ENCODE measurements at regions not wholly inside any gene's neighbourhood (a gene's known extent, or its start where the extent isn't known, plus 50 kb on each side); places are given as distances from the start of the nearest gene placed in this dataset.

DNA sequence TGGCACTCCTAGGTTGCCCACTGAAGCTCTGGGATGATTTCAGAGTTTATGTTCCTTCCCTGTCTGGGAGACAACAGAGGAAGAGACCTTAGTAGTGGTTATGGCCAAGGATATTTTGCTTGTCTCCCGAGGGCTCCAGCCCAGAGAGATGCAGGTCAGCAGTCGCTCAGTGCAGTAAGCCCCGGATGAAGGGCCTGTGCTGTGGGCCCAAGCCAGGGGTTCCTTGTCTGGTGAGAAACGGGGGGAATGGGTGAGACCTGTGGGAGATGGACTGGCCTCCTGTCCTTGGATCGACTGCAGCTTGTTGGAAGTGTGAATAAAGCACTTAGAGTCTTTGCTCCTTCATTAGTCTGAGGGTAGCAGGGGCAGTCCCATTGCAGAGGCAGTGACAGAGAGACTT lies 260.7 kb upstream of the RIOK2 start:
- Mint-ChIP-seq H3K27me3 (no peaks in the 10 kb centered on the region), H3K4me1 (no peaks in the 10 kb centered on the region), H3K36me3 (ENCODE audit: low read depth) (peaks cover 3% of the 10 kb centered on the region), H3K9me3 (peaks cover 15% of the 10 kb centered on the region), H3K4me3 (no peak overlapping the region), H3K27ac (no peak overlapping the region)
- TF ChIP-seq, protein P1, sequence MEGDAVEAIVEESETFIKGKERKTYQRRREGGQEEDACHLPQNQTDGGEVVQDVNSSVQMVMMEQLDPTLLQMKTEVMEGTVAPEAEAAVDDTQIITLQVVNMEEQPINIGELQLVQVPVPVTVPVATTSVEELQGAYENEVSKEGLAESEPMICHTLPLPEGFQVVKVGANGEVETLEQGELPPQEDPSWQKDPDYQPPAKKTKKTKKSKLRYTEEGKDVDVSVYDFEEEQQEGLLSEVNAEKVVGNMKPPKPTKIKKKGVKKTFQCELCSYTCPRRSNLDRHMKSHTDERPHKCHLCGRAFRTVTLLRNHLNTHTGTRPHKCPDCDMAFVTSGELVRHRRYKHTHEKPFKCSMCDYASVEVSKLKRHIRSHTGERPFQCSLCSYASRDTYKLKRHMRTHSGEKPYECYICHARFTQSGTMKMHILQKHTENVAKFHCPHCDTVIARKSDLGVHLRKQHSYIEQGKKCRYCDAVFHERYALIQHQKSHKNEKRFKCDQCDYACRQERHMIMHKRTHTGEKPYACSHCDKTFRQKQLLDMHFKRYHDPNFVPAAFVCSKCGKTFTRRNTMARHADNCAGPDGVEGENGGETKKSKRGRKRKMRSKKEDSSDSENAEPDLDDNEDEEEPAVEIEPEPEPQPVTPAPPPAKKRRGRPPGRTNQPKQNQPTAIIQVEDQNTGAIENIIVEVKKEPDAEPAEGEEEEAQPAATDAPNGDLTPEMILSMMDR (IDR thresholded peaks at IDR 0.05) = no peak
- intact Hi-C loops (cut with micrococcal nuclease) = no loop called here
- ChIA-PET CTCF (no interaction called here), POLR2A (no interaction called here)
- DNase-seq (no peak), ATAC-seq (ENCODE audit: low read depth) (no peak)

DNA sequence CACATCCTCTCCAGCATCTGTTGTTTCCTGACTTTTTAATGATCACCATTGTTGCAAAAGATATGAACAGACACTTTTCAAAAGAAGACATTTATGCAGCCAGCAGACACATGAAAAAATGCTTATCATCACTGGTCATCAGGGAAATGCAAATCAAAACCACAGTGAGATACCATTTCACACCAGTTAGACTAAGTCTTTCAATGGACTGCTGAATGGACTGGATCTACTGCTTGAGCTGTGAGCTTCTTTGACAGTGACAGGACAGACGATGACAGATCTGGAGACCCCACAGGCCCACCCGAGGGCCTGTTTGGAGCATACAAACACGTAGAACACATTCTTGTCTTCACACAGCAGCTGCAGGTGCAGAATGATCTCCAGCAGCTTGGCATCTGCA lies 266.1 kb upstream of the RIOK2 start:
- no peak overlapping the region for H3K27ac Mint-ChIP-seq
- peaks cover 10% of the 10 kb centered on the region for H3K9me3 Mint-ChIP-seq
- no peaks in the 10 kb centered on the region for H3K27me3 Mint-ChIP-seq
- no peak for DNase-seq
- CTCF ChIA-PET = no interaction called here
- TF ChIP-seq, protein P1 (IDR thresholded peaks at IDR 0.05) = no peak
- POLR2A ChIA-PET = no interaction called here
- no peaks in the 10 kb centered on the region for H3K36me3 Mint-ChIP-seq (ENCODE audit: low read depth)
- no peak overlapping the region for H3K4me3 Mint-ChIP-seq
- intact Hi-C loops (cut with micrococcal nuclease) = no loop called here
- ATAC-seq (ENCODE audit: low read depth) = no peak
- H3K4me1 Mint-ChIP-seq = no peaks in the 10 kb centered on the region

DNA sequence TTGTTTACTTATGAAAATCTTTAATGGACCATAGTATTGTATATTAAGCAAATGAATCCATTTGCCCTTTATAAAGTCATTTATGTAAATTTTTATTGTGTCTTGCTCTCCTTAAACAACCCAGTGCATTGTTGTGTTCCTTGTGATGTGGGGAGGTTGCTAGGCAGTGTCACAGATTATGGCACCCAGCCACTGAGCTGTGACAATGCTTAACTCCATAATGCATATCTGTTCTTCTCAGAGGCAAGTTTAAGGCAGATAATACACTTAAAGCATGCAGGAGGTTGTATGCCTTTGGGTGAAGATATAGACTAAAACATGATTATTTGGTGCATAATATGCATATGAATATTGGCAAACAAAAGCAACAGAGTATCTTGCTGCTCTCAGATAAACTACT lies 269.6 kb upstream of the RIOK2 start:
- TF ChIP-seq, protein P1 (IDR thresholded peaks at IDR 0.05) = no peak
- intact Hi-C loops (cut with micrococcal nuclease) = no loop called here
- Mint-ChIP-seq H3K9me3 (no peaks in the 10 kb centered on the region), H3K27ac (no peak overlapping the region), H3K4me1 (no peaks in the 10 kb centered on the region), H3K27me3 (no peaks in the 10 kb centered on the region), H3K4me3 (no peak overlapping the region), H3K36me3 (ENCODE audit: low read depth) (no peaks in the 10 kb centered on the region)
- ATAC-seq (ENCODE audit: low read depth) = no peak
- POLR2A ChIA-PET = no interaction called here
- CTCF ChIA-PET = no interaction called here
- DNase-seq = no peak

DNA sequence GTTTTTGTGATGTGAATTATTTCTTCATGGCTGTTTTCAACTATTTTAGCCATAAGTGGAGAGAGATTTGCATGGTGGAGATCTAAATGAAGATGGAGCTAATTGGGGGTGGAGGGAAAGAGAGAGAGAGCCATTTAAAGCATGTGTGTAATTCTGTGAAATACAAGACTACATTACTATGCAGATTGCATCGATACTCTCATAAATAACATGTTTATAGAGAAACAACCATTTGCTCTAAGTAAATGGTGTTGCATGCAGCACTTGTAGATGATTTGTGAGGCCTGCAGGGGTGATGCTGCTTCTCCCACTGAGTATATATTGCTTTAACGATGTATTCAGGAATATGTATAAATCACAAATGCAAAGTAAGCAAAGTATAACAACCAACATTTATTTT lies 270.2 kb upstream of the RIOK2 start:
- Mint-ChIP-seq H3K4me3 (no peak overlapping the region), H3K4me1 (no peaks in the 10 kb centered on the region), H3K27ac (no peak overlapping the region), H3K27me3 (no peaks in the 10 kb centered on the region), H3K36me3 (ENCODE audit: low read depth) (no peaks in the 10 kb centered on the region), H3K9me3 (no peaks in the 10 kb centered on the region)
- POLR2A ChIA-PET = no interaction called here
- TF ChIP-seq, protein P1 (IDR thresholded peaks at IDR 0.05) = no peak
- ATAC-seq (ENCODE audit: low read depth) = no peak
- intact Hi-C loops (cut with micrococcal nuclease) = no loop called here
- DNase-seq = no peak
- CTCF ChIA-PET = no interaction called here

DNA sequence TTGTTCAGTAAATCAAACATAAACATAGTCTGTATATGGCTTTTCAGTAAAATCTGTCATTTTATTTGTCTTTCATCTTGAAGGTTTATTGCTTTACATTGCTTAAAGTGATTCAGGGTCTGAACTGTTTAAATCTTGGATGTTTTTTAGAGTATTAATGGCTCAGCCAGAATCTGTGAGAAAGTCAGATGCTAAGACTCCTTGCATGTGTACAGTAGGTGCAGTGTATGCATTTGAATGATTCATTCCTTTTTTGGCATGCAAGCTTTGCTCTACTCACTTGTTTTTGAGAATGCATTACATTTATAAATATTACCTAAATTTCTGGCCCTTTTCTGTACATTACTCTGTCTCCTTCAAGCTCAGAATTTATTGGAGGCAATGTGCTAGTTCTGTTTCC lies 271.0 kb upstream of the RIOK2 start:
- DNase-seq (no peak), ATAC-seq (ENCODE audit: low read depth) (no peak)
- CTCF ChIA-PET = no interaction called here
- no peak overlapping the region for H3K27ac Mint-ChIP-seq
- no peaks in the 10 kb centered on the region for H3K36me3 Mint-ChIP-seq (ENCODE audit: low read depth)
- H3K27me3 Mint-ChIP-seq = no peaks in the 10 kb centered on the region
- TF ChIP-seq, protein P1 (IDR thresholded peaks at IDR 0.05) = no peak
- POLR2A ChIA-PET = no interaction called here
- no peak overlapping the region for H3K4me3 Mint-ChIP-seq
- no peaks in the 10 kb centered on the region for H3K9me3 Mint-ChIP-seq
- peaks cover 2% of the 10 kb centered on the region for H3K4me1 Mint-ChIP-seq
- intact Hi-C loops (cut with micrococcal nuclease) = no loop called here

Data from activated B cell treated with CpG ODN at 0.5 μM for 24 hours (primary cell).